AG09309 (cell line): ENCODE measurements at regions not wholly inside any gene's neighbourhood (a gene's known extent, or its start where the extent isn't known, plus 50 kb on each side); places are given as distances from the start of the nearest gene placed in this dataset.
"Not testable (repeated sequence)": the region's sequence is repeated elsewhere in the genome, so short reads cannot be mapped to it uniquely, and the experiment has no call there.

Source experiments
- DNase-seq: peaks from one replicate; pipeline ENCODE4 v3.0.0-alpha.2; 2010; ENCODE audit warnings: low read depth
- H3K4me3 ChIP-seq: 2 replicates; pipeline ENCODE4 v1.5.1; 2011; ENCODE audit warnings: mild to moderate bottlenecking, low read depth, low read length, moderate library complexity; ENCODE audit not compliant: control insufficient read depth
- CTCF ChIP-seq: IDR thresholded peaks from 2 replicates; pipeline ENCODE4 v1.5.1; 2011; ENCODE audit warnings: mild to moderate bottlenecking, low read depth, low read length, inconsistent platforms; ENCODE audit not compliant: insufficient read depth, control insufficient read depth; ENCODE audit errors: missing control alignments

GRCh38 chr2:125240870-125241269, 1215.8 kb downstream of the CNTNAP5 start:
- TF ChIP-seq CTCF, result no peak
- H3K4me3 ChIP-seq, result no peak overlapping the region
- no peak for DNase-seq

- H3K4me3 ChIP-seq, result no peak overlapping the region
- no peak for DNase-seq
- no peak for TF ChIP-seq CTCF
Observed at GRCh38 chr2:125243074-125243473, 1218.0 kb downstream of the CNTNAP5 start.

- DNase-seq, result no peak
- no peak overlapping the region for H3K4me3 ChIP-seq
- TF ChIP-seq CTCF, result no peak
Observed at GRCh38 chr2:125254010-125254409, 1228.9 kb downstream of the CNTNAP5 start.

GRCh38 chr2:125259451-125259850, 1234.4 kb downstream of the CNTNAP5 start:
- no peak for TF ChIP-seq CTCF
- no peak for DNase-seq
- no peak overlapping the region for H3K4me3 ChIP-seq

GRCh38 chr2:125260366-125260930, 1235.4 kb downstream of the CNTNAP5 start:
- DNase-seq, H3K4me3 ChIP-seq: not testable (repeated sequence)

GRCh38 chr2:125264453-125264852, 1239.4 kb downstream of the CNTNAP5 start:
- no peak for DNase-seq
- TF ChIP-seq CTCF, result no peak
- H3K4me3 ChIP-seq, result no peak overlapping the region

- DNase-seq, result no peak
- H3K4me3 ChIP-seq, result no peak overlapping the region
- no peak for TF ChIP-seq CTCF
Observed at GRCh38 chr2:125267683-125268082, 1242.6 kb downstream of the CNTNAP5 start.
